BE2C (cell line): ENCODE measurements at regions not wholly inside any gene's neighbourhood (a gene's known extent, or its start where the extent isn't known, plus 50 kb on each side); places are given as distances from the start of the nearest gene placed in this dataset.
"Not testable (repeated sequence)": the region's sequence is repeated elsewhere in the genome, so short reads cannot be mapped to it uniquely, and the experiment has no call there.

Experiments
- DNase-seq: peaks from one replicate; pipeline ENCODE4 v3.0.0-alpha.2; 2020
- H3K27me3 ChIP-seq: fragments of 250-450 bp; sonication (Bioruptor Pico); 2 replicates; pipeline ENCODE4 v1.5.1; 2020; ENCODE audit warnings: mild to moderate bottlenecking
- H3K36me3 ChIP-seq: fragments of 250-450 bp; sonication (Bioruptor Pico); 2 replicates; pipeline ENCODE4 v1.5.1; 2020; ENCODE audit warnings: mild to moderate bottlenecking
- H3K4me1 ChIP-seq: fragments of 250-450 bp; sonication (Bioruptor Pico); 2 replicates; pipeline ENCODE4 v1.5.1; 2020
- H3K4me3 ChIP-seq: 2 replicates; pipeline ENCODE4 v1.5.1; 2011; ENCODE audit warnings: low read depth, low read length
- H3K9me3 ChIP-seq: fragments of 250-450 bp; sonication (Bioruptor Pico); 2 replicates; pipeline ENCODE4 v1.5.1; 2020
- TF ChIP-seq, protein P1 (sequence below): IDR thresholded peaks from 2 replicates; pipeline ENCODE4 v1.5.1; 2012; ENCODE audit warnings: mild to moderate bottlenecking, low read depth, low read length

DNA sequence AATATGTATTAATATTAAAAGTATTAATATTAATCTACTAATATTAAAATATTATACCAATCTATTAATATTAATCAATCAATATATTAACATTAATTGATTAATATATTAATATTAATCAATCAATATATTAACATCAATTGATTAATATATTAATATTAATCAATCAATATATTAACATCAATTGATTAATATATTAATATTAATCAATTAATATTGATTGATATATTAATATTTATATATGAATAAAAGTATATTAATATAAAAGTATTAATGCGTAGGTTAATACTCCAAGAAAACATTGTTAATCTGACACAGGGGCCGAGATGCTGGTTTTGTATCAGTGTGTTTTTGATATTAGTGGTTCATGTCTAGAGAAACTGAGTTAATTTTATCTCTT, 1430.1 kb upstream of the SEL1L start:
- H3K9me3 ChIP-seq = no peaks in the 10 kb centered on the region

DNA sequence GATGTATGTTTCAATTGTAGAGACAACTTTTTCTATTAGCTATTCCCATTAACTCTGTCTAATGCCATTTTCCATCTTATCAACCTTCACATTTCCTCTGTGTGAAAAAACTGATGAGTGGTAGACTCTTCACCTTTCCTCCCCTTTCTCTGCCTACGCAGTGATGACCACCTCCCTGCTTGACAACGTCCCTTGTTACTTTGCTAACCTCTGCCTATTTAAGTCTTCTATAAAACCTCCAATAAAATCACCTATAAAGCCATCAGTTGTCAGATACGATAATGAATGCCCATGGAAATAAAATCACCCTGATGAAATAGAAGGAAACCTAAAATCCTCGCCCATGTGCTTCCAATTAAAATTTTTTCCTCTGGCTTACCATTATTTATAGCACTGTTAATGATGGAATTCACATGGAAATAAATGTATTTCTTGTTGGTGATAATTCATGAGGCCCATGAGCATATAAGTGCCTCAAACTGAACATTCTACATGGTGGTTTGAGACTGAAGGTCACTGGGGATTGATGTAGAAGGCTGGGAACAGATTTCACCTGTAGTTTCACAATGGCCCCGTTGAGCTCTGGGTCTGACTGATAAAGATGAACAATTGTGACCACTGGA, 1454.0 kb upstream of the SEL1L start:
- TF ChIP-seq, protein P1, sequence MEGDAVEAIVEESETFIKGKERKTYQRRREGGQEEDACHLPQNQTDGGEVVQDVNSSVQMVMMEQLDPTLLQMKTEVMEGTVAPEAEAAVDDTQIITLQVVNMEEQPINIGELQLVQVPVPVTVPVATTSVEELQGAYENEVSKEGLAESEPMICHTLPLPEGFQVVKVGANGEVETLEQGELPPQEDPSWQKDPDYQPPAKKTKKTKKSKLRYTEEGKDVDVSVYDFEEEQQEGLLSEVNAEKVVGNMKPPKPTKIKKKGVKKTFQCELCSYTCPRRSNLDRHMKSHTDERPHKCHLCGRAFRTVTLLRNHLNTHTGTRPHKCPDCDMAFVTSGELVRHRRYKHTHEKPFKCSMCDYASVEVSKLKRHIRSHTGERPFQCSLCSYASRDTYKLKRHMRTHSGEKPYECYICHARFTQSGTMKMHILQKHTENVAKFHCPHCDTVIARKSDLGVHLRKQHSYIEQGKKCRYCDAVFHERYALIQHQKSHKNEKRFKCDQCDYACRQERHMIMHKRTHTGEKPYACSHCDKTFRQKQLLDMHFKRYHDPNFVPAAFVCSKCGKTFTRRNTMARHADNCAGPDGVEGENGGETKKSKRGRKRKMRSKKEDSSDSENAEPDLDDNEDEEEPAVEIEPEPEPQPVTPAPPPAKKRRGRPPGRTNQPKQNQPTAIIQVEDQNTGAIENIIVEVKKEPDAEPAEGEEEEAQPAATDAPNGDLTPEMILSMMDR = no peak
- Histone ChIP-seq H3K36me3 (no peaks in the 10 kb centered on the region), H3K9me3 (no peaks in the 10 kb centered on the region), H3K27me3 (no peaks in the 10 kb centered on the region), H3K4me1 (no peaks in the 10 kb centered on the region), H3K4me3 (no peak overlapping the region)
- DNase-seq = no peak

More for the DNA sequence above, 1430.1 kb upstream of the SEL1L start:
- TF ChIP-seq, protein P1 = no peak
- Histone ChIP-seq H3K36me3 (no peaks in the 10 kb centered on the region), H3K4me3 (no peak overlapping the region), H3K27me3 (no peaks in the 10 kb centered on the region), H3K4me1 (no peaks in the 10 kb centered on the region)
- no peak for DNase-seq

DNA sequence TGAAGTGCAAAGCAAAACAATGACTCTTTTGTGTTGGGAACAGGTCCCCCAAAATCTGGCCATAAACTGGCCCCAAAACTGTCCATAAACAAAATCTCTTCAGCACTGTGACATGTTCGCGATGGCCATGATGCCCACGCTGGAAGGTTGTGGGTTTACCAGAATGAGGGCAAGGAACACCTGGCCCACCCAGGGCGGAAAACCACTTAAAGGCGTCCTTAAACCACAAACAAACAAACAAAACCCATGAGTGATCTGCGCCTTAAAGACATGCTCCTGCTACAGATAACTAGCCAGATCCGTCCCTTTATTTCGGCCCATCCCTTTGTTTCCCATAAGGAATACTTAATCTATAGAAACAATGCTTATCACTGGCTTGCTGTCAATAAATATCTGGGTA, 1460.9 kb upstream of the SEL1L start:
- H3K36me3 ChIP-seq, H3K9me3 ChIP-seq, H3K4me3 ChIP-seq, H3K27me3 ChIP-seq, H3K4me1 ChIP-seq, DNase-seq: not testable (repeated sequence)

DNA sequence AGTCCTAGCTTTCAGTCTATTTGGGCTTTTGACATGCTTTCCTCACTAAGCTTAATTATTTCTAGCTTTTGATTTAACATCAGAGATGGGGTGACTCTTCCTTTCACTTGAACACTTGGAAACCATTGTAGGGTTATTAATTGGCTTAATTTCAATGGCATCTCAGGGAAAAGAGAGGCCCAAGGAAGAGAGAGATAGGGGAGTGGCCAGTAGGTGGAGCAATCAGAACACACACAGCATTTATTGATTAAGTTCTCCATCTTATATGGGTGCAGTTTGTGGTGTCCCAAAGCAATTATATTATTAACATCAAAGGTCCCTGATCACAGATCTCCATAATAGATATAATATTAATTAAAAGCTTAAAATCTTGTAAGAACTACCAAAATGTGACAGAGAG, 1466.1 kb upstream of the SEL1L start:
- no peaks in the 10 kb centered on the region for H3K27me3 ChIP-seq
- no peaks in the 10 kb centered on the region for H3K9me3 ChIP-seq
- H3K4me1 ChIP-seq = no peaks in the 10 kb centered on the region
- H3K4me3 ChIP-seq = no peak overlapping the region
- no peak for DNase-seq
- TF ChIP-seq, protein P1 = peak; percentile 11; the same call in 1 of the 2 replicates
- H3K36me3 ChIP-seq = no peaks in the 10 kb centered on the region

DNA sequence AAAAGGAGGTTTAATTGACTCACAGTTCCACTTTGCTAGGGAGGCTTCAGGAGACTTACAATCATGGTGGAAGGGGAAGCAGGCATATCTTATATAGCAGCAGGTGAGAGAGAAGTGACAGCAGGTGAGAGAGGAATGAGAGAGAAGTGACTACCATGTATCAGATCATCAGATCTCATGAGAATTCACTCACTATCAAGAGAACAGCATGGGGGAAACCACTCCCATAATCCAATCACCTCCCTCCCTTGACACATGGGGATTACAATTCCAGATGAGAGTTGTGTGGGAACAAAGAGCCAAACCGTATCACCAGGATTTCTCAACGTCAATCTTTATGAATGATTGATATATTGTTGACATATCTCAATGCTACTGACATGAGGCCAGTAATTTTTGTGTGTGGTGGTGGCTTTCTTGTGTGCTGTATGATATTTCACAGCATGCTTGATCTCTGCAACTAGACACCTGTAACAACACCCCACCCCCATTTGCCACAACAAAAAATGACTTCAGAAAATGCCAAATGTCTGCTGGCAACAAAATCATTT, 1470.9 kb upstream of the SEL1L start:
- Histone ChIP-seq H3K4me3 (no peak overlapping the region), H3K9me3 (no peaks in the 10 kb centered on the region), H3K4me1 (no peaks in the 10 kb centered on the region), H3K27me3 (no peaks in the 10 kb centered on the region), H3K36me3 (no peaks in the 10 kb centered on the region)
- TF ChIP-seq, protein P1 = no peak
- no peak for DNase-seq

DNA sequence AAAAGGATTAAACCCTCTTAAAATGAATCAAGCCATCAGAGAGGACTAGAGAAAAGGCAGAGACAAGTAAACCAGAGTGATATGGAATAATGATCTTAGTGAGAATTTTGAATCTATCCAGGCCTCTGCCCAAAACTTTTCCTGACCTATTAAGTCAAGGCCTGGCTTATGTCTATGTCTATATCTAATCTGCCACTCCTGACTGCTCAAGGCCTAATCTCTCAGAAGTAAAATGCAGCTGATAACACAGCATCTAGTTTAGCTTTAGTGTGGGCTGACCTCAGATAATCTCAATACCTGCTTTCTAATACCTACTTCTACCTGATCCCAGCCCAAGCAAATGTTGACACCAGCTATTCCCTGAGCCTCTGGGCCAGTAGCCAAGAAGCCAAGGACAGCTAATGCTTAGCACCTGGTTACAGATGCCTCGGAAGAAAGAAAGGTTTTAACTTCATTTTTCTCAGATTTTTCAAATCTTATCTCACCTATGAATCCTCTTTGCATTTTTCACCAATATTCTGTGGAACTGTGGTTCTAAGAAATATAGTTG, 1472.5 kb upstream of the SEL1L start:
- Histone ChIP-seq H3K9me3 (no peaks in the 10 kb centered on the region), H3K36me3 (no peaks in the 10 kb centered on the region), H3K4me3 (no peak overlapping the region), H3K4me1 (no peaks in the 10 kb centered on the region), H3K27me3 (no peaks in the 10 kb centered on the region)
- TF ChIP-seq, protein P1 = no peak
- DNase-seq = no peak

DNA sequence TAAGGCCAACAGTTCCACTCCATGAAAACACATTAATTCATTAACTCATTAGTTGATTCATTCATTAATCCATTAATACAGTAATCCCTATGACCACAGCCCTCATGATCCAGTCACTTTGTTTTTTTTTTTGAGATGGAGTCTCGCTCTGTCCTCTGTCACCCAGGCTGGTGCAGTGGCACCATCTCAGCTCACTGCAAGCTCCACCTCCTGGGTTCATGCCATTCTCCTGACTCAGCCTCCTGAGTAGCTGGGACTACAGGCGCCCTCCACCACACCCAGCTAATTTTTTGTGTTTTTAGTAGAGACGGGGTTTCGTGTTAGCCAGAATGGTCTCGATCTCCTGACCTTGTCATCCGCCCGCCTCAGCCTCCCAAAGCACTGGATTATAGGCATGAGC, 1473.4 kb upstream of the SEL1L start:
- H3K27me3 ChIP-seq, H3K9me3 ChIP-seq, H3K4me1 ChIP-seq, DNase-seq, H3K36me3 ChIP-seq, H3K4me3 ChIP-seq: not testable (repeated sequence)
